HG03442 (cell line): ENCODE measurements at regions not wholly inside any gene's neighbourhood (a gene's known extent, or its start where the extent isn't known, plus 50 kb on each side); places are given as distances from the start of the nearest gene placed in this dataset.
"Not testable (repeated sequence)": the region's sequence is repeated elsewhere in the genome, so short reads cannot be mapped to it uniquely, and the experiment has no call there.

Experiments used
- ATAC-seq: cut with Tn5 transposase; IDR thresholded peaks from one replicate; pipeline ENCODE4 v1.9.1; 2021; ENCODE audit warnings: mild to moderate bottlenecking, moderate library complexity; ENCODE audit not compliant: unreplicated experiment

DNA sequence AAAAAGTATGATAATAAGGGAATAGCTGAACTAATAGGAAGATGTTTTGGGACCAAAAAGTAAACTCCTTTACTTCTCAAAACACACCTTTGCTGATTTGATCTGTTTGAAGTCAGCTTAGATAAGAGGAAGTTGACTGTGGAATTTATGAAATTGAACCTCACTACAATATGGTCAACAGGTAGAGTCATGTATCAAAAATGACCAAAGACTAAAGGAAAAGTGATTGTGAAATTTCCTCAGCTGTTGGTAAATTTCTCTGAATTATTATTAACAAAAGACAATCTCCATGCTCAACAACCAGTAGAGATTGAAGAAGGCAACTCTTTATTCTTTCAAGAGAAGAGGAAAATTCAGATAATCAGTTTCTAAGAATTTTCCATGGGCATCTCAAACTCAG lies 826.5 kb downstream of the KCNA4 start:
- ATAC-seq, result no peak

DNA sequence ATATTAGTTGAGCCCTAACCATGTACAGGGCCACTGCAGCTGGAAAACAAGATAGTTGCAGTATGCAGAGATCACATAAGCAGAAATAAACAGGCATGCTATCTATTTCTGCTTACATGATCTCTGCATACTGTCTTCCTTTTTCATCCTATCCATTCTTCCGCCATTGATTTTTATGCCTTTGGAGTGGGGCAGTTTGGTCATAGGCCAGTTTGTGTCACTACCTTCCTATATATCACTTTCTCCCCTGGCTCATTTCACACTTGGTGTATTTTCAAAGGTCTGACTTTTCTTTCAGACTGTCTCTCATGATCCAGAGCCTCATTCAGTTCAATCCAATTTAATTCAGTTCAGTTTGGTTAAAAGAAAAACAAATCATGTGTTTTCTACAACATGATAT lies 829.6 kb downstream of the KCNA4 start:
- no peak for ATAC-seq

DNA sequence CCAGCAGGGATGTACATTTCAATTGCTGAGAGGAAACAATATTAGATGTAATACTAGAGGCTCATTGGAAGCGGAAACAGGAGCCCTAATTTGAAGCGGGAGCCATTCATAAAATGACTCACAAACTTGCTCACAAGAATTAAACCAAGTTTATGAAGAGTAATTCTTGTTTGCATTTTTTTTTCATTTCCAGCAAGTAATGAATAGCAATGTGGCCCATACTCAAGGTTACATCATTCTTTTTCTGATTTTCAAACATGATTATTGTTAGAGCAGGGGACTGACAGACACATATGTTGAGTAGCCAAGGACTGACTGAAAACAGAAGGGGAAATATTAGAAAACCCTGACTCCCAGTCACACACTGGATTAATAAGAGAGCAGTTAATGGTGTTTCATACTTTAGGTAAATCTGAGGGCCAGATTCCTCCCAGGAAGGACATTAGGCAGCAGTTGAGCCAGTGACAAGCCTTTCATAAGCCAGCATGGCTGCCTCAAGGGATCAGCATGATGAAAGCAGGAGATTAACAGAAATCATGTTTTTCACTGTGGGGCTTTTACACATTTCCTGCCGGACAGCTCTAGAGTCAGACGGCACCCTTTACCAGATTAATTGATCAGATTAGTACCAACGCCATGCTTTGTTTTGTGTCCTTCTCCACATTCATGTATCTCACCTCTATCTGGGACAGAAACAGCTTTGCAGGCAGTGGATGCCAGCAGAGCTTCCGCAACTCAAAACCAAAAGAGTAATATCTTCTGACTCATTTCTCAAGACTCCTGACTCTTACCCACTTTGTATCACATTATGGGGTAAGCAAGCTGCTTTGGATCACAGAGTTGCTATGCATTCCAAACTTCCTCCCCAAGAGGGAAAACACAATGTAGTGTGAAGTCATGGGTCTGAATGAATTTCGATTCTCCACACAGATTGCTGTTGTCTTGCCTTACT lies 831.6 kb downstream of the KCNA4 start:
- ATAC-seq, result no peak

DNA sequence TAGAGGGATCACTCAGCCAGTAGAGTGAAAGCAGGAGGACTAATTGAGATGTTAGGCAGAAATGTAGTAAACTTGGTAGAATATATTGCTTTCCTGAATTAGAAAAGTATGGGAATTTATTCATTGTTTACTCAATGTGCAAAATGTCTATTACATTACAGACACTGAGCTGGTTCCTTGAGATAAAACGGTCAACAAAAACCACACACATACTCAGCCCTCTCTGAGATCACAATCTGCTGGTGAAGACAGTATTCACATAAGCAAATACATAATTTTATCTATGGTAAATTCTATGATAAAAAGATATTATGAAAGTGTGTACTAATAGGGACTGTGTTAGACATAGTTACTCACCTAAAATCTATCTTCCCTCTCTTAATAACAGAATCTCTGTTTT lies 833.5 kb downstream of the KCNA4 start:
- no peak for ATAC-seq

DNA sequence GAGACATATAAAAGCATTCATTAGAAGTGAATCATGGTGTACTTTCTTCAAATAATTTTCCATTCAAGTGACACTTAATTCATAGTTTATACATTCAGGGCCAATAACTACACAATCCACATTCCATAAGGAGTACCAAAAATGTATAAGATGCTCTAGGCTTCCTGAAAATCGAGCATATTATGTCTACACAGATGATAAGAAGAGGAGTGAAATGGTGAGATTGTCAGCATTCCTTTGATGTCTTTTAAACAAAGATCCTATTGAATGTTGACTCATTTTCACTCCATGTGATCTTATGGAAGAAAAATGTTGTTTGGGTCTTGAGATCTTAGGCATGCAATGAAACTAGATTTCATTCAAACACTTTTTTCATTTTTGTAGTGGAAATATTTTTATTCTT lies 843.2 kb downstream of the KCNA4 start:
- ATAC-seq, result no peak

DNA sequence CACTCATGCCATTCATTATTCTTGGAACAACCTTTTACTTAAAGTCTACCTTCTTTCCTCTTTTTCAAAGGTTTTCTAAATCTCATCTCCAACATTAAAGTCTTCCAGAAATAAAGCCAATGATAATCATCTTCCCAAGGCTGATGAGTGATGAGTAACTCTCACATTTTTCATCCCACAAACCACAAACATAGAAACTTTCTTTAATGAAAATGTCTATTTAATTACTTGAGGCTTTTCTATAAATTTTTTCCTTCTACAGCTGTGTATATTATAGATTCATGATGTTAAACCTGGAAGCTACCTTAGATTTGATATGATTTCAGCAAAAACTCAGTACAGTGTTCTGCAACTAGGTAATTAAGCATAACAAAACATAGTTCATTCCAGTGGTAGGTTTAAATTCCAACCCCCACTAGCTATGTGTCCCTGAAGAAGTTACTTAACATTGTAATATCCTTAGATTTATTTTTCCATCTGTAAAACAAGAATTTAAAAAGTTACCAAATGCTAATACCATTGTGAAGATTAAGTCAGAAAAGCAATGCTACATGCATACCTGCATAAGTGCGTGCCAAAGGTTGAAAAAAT lies 845.4 kb downstream of the KCNA4 start:
- no peak for ATAC-seq

DNA sequence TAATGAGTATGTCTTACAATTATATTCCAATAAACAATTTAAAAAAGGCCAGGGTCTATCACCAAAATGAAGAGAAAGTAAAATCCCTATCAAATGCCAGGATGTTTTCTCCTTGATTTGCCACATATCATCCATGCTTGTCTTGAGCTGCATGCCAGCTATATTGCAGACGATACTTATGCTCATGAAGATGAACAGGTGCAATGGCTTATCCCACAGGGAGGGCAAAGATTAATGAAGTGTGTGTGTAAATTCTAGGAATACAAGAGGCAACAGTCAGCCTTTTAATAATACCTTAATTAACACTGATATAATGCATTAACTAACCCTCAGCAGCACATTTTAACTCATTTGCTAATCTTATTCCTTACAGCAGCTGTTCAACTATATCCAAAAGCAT lies 850.5 kb downstream of the KCNA4 start:
- ATAC-seq, result no peak

DNA sequence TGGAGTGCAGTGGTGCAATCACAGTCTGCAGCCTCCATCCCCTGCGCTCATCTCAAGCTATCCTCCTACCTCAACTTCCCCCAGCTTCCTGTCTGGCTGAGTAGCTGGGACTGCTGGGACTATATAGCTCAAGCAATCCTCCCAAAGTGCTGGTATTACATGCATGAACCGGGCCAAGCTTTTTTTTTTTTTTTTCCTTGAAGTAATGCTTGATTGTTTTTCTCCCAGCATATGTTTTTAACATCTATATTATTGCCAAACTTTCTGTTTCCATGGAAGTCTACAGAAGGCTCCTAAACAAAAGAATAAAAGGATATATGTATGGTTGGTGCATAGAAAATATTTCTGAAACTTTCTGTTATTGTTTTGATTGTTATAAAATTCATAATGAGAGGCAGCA lies 853.6 kb downstream of the KCNA4 start:
- ATAC-seq, result no peak

DNA sequence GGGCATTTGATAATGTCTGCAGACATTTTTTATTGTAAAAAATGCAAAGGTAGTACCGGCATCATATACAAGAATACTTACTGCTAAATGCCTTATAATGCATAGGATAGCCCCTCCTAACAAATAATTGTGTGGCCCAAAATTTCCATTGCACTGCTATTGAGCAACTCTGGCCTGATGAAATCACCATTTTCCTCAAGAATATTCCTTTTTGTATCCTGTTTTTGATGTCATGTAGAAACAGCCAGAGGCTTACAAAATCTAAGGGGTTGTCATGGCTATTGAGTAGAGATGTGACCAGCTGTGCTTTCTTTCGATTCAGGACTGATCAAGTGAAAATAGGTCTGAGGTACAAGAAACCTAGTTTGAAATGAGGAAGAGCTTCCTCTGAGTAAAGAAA lies 854.3 kb downstream of the KCNA4 start:
- ATAC-seq, result no peak

DNA sequence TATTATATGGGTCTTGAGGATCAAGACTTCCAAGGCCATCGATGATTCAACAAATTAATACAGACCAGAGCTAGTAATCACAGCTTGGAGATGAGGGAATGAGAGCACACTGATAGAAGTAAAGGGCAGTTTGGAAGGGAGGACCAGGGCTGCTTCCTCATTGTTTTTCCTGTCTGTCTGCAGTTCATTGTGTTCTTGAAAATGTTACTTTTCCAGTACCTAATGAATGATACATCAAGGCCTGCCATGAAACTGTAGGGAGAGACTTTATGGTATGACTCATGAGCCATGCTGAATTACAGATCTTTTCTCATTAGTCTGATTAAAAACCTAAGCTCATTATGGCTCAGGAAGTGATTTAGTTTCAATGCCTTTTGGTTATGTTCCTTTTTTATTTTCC lies 855.6 kb downstream of the KCNA4 start:
- no peak for ATAC-seq

DNA sequence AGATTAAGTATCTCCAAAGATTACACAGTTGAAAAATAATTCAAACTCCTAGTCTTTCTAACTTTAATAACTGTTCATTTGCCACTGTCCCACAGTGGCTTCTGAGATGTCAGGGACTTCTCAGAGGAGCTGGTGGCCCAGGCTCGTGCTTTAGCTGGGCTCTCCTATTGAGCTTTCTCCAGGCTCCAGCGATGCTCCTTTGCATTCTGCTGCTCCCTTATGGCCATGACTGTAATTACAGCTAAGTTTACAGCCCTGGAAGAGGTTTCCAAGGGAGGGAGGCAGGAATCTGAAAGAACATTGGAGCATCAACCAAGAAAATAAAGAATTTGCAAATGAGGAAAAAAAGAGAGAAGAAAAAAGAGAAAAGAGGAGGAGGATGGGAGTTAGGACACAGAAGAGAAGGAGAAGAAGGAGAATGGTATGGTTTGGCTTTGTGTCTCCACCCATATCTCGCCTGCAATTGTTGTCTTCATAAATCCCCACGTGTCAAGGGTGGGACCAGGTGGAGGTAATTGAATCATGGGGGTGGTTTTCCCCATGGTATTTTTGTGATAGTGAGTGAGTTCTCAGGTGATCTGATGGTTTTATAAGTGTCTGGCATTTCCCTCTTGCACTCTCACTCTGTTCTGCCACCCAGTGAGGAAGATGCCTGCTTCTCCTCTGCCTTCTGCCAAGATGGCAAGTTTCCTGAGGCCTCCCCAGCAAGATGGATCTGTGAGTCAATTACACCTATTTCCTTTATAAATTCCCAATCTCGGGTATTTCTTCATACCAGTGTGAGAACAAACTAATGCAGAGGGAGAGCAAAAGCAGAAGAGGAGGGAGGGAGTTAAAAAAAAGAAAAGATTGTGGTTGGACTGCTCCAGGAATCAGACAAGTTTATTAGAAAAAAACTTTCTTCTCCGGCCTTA lies 857.0 kb downstream of the KCNA4 start:
- peak; percentile 94 for ATAC-seq

DNA sequence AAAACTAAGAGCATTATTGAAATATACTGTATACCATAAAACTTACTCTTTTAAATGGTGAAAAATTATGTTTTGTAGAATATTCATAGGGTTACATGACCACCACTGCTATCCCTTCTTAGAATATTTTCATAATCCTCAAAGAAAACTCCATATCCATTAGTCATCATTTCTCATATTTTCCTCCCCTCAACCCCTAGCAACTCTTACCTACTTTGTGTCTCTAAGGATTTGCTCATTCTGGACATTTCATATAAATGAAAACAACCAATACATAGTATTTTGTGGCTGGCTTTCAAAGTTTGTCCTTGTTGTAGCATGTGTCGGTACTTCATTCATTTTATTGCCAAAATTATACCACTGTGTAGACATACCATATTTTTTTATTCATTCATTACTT lies 863.8 kb downstream of the KCNA4 start:
- ATAC-seq, result no peak

DNA sequence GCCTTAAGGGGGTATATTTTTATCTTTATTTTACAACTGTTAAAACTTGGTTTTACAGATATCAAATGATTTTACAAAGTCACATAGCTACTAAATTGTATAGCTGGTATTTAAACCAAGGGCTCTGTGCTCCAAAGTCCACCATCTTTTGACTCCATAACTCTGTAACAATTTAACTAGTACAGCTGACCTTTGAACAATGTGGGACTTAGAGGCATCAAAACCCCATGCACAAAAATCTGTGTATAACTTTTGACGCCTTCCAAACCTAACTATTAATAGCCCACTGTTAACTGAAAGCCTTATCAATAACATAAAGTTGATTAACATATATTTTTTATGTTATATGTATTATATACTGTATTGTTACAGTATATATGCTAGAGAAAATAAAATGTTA lies 874.3 kb downstream of the KCNA4 start:
- ATAC-seq, result not testable (repeated sequence)

DNA sequence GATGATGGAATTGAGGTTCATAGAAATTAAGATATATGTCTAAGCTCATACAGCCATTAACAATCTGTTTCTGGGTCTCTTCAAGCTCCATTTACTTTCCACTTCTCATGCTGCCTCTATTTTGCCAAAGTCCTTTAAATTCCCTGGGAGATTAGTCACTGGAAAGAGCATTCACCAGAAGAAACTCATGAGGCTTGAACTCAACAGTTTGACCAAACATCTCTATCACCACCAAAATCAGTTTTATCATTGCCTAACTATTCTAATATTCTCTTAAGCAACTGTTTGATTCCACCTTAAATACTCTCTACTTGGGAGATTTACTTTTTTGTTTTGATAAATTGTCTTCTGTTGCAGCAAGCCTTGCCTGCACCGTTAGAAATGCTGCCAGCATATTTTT lies 881.3 kb downstream of the KCNA4 start:
- no peak for ATAC-seq

DNA sequence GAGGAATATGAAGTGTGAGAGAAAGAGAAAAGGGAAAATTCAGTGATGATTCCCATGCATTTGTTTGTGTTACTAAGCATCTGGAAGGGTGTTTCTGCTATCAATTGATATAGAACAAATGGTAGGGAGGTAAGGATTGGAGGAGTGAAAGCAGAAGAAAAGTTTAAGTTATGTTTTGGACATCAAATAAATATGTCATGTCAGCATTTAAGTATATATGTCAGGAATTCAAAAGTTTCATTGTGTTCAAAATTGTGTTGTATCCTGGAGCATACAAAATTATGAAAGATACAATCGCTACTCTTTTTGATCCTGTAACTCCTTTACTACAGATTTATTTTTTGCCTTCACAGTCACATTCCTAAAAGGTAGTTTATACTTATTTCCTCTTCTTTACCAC lies 885.8 kb downstream of the KCNA4 start:
- no peak for ATAC-seq

DNA sequence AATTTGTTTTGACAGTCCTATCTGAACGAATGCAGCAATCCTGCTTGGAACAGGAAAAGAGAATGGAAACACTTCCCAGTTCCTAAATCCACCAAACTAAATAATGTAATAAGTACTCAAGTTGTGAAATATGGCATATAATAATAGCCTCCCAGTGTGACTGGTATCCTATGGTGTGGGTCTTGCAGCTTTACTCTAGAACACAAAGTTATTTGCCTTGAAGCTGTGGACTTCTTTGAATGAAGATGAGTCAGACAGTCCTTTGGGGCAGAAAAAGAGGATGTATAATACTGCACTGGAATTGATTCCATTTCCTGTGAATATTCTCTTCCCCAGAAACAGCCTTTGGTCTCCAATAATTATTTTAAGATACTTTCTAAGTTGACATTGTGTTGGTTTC lies 887.0 kb downstream of the KCNA4 start:
- ATAC-seq, result no peak

DNA sequence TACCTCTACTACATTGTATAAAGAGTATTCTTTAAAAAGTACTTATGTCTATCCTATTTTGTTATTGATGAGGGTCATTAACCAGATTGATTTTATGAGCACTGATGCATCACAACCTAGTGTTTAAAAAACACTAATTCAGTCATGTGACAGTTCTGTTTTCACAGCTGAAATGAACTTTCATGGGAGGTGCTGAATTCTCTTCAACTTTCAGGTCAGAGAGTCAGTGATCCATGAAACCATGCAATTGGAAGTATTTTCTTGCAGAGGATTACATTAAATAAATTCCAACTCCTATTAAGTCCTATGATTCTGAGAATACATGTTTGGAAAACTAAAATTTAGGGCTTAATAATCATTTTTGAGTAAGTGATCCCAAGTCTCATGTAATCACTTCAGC lies 889.4 kb downstream of the KCNA4 start:
- no peak for ATAC-seq

DNA sequence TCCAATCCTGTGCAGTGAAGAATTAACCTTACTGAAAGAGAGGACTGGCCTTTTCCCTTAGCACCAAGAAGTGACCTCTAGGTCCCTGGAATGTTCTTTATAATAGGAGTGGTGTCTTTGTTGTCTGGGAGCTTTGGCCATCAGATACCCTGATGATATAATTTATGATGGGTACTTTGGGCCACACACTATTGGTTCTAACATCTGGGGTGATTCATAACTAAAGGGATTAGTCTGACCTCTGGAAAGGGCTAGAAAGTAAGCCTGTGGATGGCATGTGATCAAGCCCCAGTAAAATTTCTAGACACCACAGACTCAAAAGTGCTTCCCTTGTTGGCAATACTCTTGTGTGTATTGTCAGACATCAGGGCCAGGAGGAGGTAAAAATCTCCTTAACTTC lies 891.2 kb downstream of the KCNA4 start:
- no peak for ATAC-seq

DNA sequence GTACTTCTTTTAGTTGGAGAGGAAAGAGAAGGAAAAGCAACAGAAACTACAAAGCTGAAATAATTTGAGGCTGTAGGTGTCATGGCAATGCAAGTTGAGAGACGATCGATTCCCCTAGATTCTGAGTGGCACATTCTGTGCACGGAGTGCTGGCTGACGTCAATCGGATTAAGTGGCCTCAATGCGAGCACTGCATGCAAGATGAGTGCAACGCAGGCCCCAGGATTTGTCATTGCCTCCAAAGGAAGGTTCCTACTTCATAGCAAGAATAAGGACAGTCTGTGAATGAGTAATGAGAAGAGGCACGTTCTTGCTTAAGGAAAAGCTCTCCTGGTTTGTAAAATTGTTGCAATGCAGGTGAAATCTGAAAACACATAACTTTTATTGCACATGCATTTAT lies 892.4 kb downstream of the KCNA4 start:
- ATAC-seq, result no peak

DNA sequence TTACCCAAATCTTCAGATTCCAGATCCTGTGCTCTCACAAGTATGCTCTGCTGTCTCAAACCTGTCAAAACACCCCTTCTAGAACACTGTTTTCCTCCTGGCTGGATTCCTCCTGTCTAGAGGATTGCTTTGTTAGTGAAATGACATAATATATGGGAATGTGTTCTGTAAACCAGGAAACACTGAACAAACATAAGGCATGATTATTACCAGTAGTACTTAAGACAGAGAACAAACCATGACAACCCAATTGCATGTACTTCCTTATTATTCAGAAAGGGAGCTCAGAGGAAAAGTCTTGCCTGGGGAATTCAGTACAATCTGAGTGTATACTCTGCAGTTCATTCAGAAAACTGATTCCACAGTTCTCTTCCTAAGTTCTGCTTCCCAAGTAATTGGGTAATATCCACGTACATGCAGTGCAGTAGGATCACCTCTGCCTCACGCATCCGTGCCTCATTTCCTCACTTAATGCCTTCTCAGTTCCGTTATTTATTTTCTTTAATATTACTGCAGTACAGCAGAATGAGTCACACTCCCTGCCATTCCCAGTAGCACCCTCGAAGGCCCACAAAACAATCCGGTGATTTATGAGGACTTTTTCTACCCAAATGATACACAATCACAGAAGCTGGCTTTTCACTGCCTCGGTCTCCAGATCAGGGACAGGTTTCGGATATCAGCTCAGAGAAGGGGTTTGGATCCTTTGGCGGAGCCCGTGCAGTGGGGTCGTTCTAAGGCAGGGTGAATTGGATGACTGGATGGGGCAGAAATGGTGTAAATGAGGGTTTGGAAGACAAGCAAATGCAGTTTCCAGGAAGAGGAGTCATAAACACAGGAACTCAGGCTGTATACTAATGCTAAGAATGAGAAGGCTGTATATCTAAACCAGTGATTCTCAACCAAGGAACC lies 896.9 kb downstream of the KCNA4 start:
- ATAC-seq, result no peak
